Neural progenitor cell (in vitro differentiated cells): ENCODE measurements at regions not wholly inside any gene's neighbourhood (a gene's known extent, or its start where the extent isn't known, plus 50 kb on each side); places are given as distances from the start of the nearest gene placed in this dataset.
"Not testable (repeated sequence)": the region's sequence is repeated elsewhere in the genome, so short reads cannot be mapped to it uniquely, and the experiment has no call there.

Experiments
- DNase-seq: peaks from one replicate; pipeline ENCODE4 v3.0.0-alpha.2; 2016; ENCODE audit warnings: low spot score
- H2AFZ ChIP-seq: fragments of 200-600 bp; sonication (generic); replicated peaks from 2 replicates; pipeline ENCODE4 v1.6.1; 2016; ENCODE audit warnings: antibody characterized with exemption
- H3F3A ChIP-seq: fragments of 200-600 bp; sonication (generic); 2 replicates; pipeline ENCODE4 v1.6.1; 2016; ENCODE audit warnings: antibody characterized with exemption, low read depth
- H3K27ac ChIP-seq: fragments of 200-600 bp; sonication (generic); 2 replicates; pipeline ENCODE4 v1.5.1; 2016; ENCODE audit warnings: mild to moderate bottlenecking
- H3K27me3 ChIP-seq: fragments of 200-600 bp; sonication (generic); 2 replicates; pipeline ENCODE4 v1.6.1; 2016; ENCODE audit warnings: mild to moderate bottlenecking, moderate library complexity
- H3K36me3 ChIP-seq: fragments of 200-600 bp; sonication (generic); 2 replicates; pipeline ENCODE4 v1.5.1; 2016
- H3K4me1 ChIP-seq: fragments of 200-600 bp; sonication (generic); 2 replicates; pipeline ENCODE4 v1.6.1; 2016; ENCODE audit warnings: mixed run types
- H3K4me2 ChIP-seq: fragments of 200-600 bp; sonication (generic); 2 replicates; pipeline ENCODE4 v1.6.1; 2016
- H3K4me3 ChIP-seq: fragments of 200-600 bp; sonication (generic); 2 replicates; pipeline ENCODE4 v1.5.1; 2016
- H3K79me2 ChIP-seq: fragments of 200-600 bp; sonication (generic); 2 replicates; pipeline ENCODE4 v1.6.1; 2016; ENCODE audit warnings: low read depth
- H3K9ac ChIP-seq: fragments of 200-600 bp; sonication (generic); 2 replicates; pipeline ENCODE4 v1.6.1; 2016
- H3K9me3 ChIP-seq: fragments of 200-600 bp; sonication (generic); 2 replicates; pipeline ENCODE4 v1.5.1; 2016; ENCODE audit warnings: low read depth
- H4K20me1 ChIP-seq: fragments of 200-600 bp; sonication (generic); 2 replicates; pipeline ENCODE4 v1.6.1; 2016; ENCODE audit warnings: low read depth
- H3K27ac Mint-ChIP-seq: 3 replicates; pipeline ENCODE4 v1.8.0; 2021; ENCODE audit warnings: mixed read lengths
- H3K27me3 Mint-ChIP-seq: 2 replicates; pipeline ENCODE4 v1.8.0; 2022; ENCODE audit warnings: low read depth, mild to moderate bottlenecking, inconsistent platforms, moderate library complexity, mixed read lengths; ENCODE audit not compliant: insufficient read depth
- H3K36me3 Mint-ChIP-seq: 3 replicates; pipeline ENCODE4 v1.8.0; 2021; ENCODE audit warnings: mixed read lengths
- H3K4me1 Mint-ChIP-seq: 3 replicates; pipeline ENCODE4 v1.8.0; 2021; ENCODE audit warnings: mixed read lengths
- H3K4me3 Mint-ChIP-seq: 3 replicates; pipeline ENCODE4 v1.8.0; 2021; ENCODE audit warnings: mild to moderate bottlenecking, moderate library complexity, mixed read lengths
- H3K9me3 Mint-ChIP-seq: 3 replicates; pipeline ENCODE4 v1.8.0; 2020; ENCODE audit warnings: mixed read lengths
- CTCF ChIP-seq: fragments of 200-600 bp; sonication (generic); IDR thresholded peaks from 2 replicates; pipeline ENCODE4 v1.5.1; 2017; ENCODE audit warnings: antibody characterized with exemption, mild to moderate bottlenecking
- EZH2 ChIP-seq: fragments of 200-600 bp; sonication (generic); IDR thresholded peaks from 2 replicates; pipeline ENCODE4 v1.6.1; 2017; ENCODE audit warnings: antibody characterized with exemption, mild to moderate bottlenecking, moderate library complexity
- EZH2phosphoT487 ChIP-seq: fragments of 200-600 bp; sonication (generic); IDR thresholded peaks from 2 replicates; pipeline ENCODE4 v1.6.1; 2017; ENCODE audit warnings: antibody characterized with exemption

- Mint-ChIP-seq H3K4me3 (no peak overlapping the region), H3K9me3 (peaks cover 2% of the 10 kb centered on the region), H3K4me1 (peaks cover 27% of the 10 kb centered on the region), H3K36me3 (no peaks in the 10 kb centered on the region), H3K27ac (no peak overlapping the region), H3K27me3 (peaks cover 11% of the 10 kb centered on the region)
- no peak overlapping the region for H3K9ac ChIP-seq
- no peak for TF ChIP-seq EZH2phosphoT487
- no peak for TF ChIP-seq EZH2
- TF ChIP-seq CTCF, result no peak
- H3K4me3 ChIP-seq, result no peak overlapping the region
- H3K79me2 ChIP-seq, result no peaks in the 10 kb centered on the region
- H3F3A ChIP-seq, result peaks cover 5% of the 10 kb centered on the region
- DNase-seq, result no peak
- H4K20me1 ChIP-seq, result no peaks in the 10 kb centered on the region
- H3K9me3 ChIP-seq, result no peaks in the 10 kb centered on the region
- peaks cover 11% of the 10 kb centered on the region for H3K4me1 ChIP-seq
- no peaks in the 10 kb centered on the region for H3K27me3 ChIP-seq
- H3K4me2 ChIP-seq, result no peak overlapping the region
- H3K27ac ChIP-seq, result no peak overlapping the region
- no peak overlapping the region for H2AFZ ChIP-seq
- no peaks in the 10 kb centered on the region for H3K36me3 ChIP-seq
Measured at GRCh38 chr18:10168477-10168876, 254.7 kb downstream of the VAPA start.

GRCh38 chr18:10169064-10169562 is 255.3 kb downstream of the VAPA start:
- no peaks in the 10 kb centered on the region for H3K79me2 ChIP-seq
- Mint-ChIP-seq H3K27me3 (peaks cover 12% of the 10 kb centered on the region), H3K9me3 (peaks cover 3% of the 10 kb centered on the region), H3K36me3 (no peaks in the 10 kb centered on the region), H3K4me3 (no peak overlapping the region), H3K27ac (no peak overlapping the region), H3K4me1 (peaks cover 27% of the 10 kb centered on the region)
- no peak overlapping the region for H3K4me3 ChIP-seq
- TF ChIP-seq EZH2 (no peak), CTCF (no peak), EZH2phosphoT487 (no peak)
- H3F3A ChIP-seq, result peaks cover 5% of the 10 kb centered on the region
- no peaks in the 10 kb centered on the region for H3K27me3 ChIP-seq
- no peak for DNase-seq
- H3K9ac ChIP-seq, result no peak overlapping the region
- no peak overlapping the region for H3K4me2 ChIP-seq
- peaks cover 11% of the 10 kb centered on the region for H3K4me1 ChIP-seq
- H2AFZ ChIP-seq, result no peak overlapping the region
- H4K20me1 ChIP-seq, result no peaks in the 10 kb centered on the region
- H3K27ac ChIP-seq, result no peak overlapping the region
- H3K9me3 ChIP-seq, result no peaks in the 10 kb centered on the region
- H3K36me3 ChIP-seq, result no peaks in the 10 kb centered on the region

- H3K4me1 Mint-ChIP-seq, result peaks cover 22% of the 10 kb centered on the region
- TF ChIP-seq EZH2phosphoT487, result no peak
- no peak for TF ChIP-seq EZH2
- no peaks in the 10 kb centered on the region for H3K36me3 ChIP-seq
- H3K4me1 ChIP-seq, result peaks cover 7% of the 10 kb centered on the region
- H3K27me3 ChIP-seq, result no peaks in the 10 kb centered on the region
- no peak overlapping the region for H3K27ac ChIP-seq
- peaks cover 7% of the 10 kb centered on the region for H3K9me3 Mint-ChIP-seq
- DNase-seq, result no peak
- no peaks in the 10 kb centered on the region for H3K79me2 ChIP-seq
- H3K27me3 Mint-ChIP-seq, result peaks cover 14% of the 10 kb centered on the region
- no peak overlapping the region for H3K4me2 ChIP-seq
- H3K9ac ChIP-seq, result no peak overlapping the region
- peaks cover 5% of the 10 kb centered on the region for H3F3A ChIP-seq
- no peak overlapping the region for H3K4me3 ChIP-seq
- peak overlapping the region; percentile 65 for H3K27ac Mint-ChIP-seq
- no peak overlapping the region for H3K4me3 Mint-ChIP-seq
- no peak overlapping the region for H2AFZ ChIP-seq
- H4K20me1 ChIP-seq, result no peaks in the 10 kb centered on the region
- no peaks in the 10 kb centered on the region for H3K9me3 ChIP-seq
- H3K36me3 Mint-ChIP-seq, result no peaks in the 10 kb centered on the region
Measured at GRCh38 chr18:10169814-10170213, 256.0 kb downstream of the VAPA start.

- H3F3A ChIP-seq, result peaks cover 5% of the 10 kb centered on the region
- Mint-ChIP-seq H3K27ac (peak overlapping the region; percentile 65), H3K27me3 (peaks cover 12% of the 10 kb centered on the region), H3K4me3 (no peak overlapping the region), H3K36me3 (no peaks in the 10 kb centered on the region), H3K4me1 (peaks cover 17% of the 10 kb centered on the region), H3K9me3 (peaks cover 10% of the 10 kb centered on the region)
- no peak for DNase-seq
- no peak overlapping the region for H3K27ac ChIP-seq
- H3K36me3 ChIP-seq, result no peaks in the 10 kb centered on the region
- H3K9ac ChIP-seq, result no peak overlapping the region
- H3K4me1 ChIP-seq, result peaks cover 7% of the 10 kb centered on the region
- TF ChIP-seq EZH2 (no peak), CTCF (no peak), EZH2phosphoT487 (no peak)
- H4K20me1 ChIP-seq, result no peaks in the 10 kb centered on the region
- H2AFZ ChIP-seq, result no peak overlapping the region
- H3K4me3 ChIP-seq, result no peak overlapping the region
- H3K79me2 ChIP-seq, result no peaks in the 10 kb centered on the region
- H3K9me3 ChIP-seq, result no peaks in the 10 kb centered on the region
- H3K27me3 ChIP-seq, result no peaks in the 10 kb centered on the region
- no peak overlapping the region for H3K4me2 ChIP-seq
Measured at GRCh38 chr18:10170375-10170774, 256.6 kb downstream of the VAPA start.

GRCh38 chr18:10175333-10175732 is 261.5 kb downstream of the VAPA start:
- not testable (repeated sequence) for H3K4me1 ChIP-seq, H3K9ac ChIP-seq, H3K79me2 ChIP-seq, H3K36me3 Mint-ChIP-seq, H3K9me3 ChIP-seq, H3K4me2 ChIP-seq, H3F3A ChIP-seq, H2AFZ ChIP-seq, H3K4me3 Mint-ChIP-seq, H3K36me3 ChIP-seq, H4K20me1 ChIP-seq, H3K27ac Mint-ChIP-seq, H3K4me1 Mint-ChIP-seq, H3K27ac ChIP-seq, DNase-seq, H3K27me3 ChIP-seq, H3K27me3 Mint-ChIP-seq, H3K4me3 ChIP-seq
- H3K9me3 Mint-ChIP-seq, result peaks cover 38% of the 10 kb centered on the region

- H3K27ac ChIP-seq, H3F3A ChIP-seq, H3K4me3 ChIP-seq, H3K4me3 Mint-ChIP-seq, H3K4me1 Mint-ChIP-seq, H3K36me3 ChIP-seq, H3K4me1 ChIP-seq, H3K27me3 ChIP-seq, H3K27me3 Mint-ChIP-seq, H3K36me3 Mint-ChIP-seq, H2AFZ ChIP-seq, H3K4me2 ChIP-seq, H4K20me1 ChIP-seq, H3K9me3 ChIP-seq, H3K27ac Mint-ChIP-seq, H3K9ac ChIP-seq, DNase-seq, H3K79me2 ChIP-seq: not testable (repeated sequence)
- peaks cover 46% of the 10 kb centered on the region for H3K9me3 Mint-ChIP-seq
Measured at GRCh38 chr18:10179326-10179725, 265.5 kb downstream of the VAPA start.
